ENCODE measurements at regions not wholly inside any gene's neighbourhood (a gene's known extent, or its start where the extent isn't known, plus 50 kb on each side); places are given as distances from the start of the nearest gene placed in this dataset.

DNA sequence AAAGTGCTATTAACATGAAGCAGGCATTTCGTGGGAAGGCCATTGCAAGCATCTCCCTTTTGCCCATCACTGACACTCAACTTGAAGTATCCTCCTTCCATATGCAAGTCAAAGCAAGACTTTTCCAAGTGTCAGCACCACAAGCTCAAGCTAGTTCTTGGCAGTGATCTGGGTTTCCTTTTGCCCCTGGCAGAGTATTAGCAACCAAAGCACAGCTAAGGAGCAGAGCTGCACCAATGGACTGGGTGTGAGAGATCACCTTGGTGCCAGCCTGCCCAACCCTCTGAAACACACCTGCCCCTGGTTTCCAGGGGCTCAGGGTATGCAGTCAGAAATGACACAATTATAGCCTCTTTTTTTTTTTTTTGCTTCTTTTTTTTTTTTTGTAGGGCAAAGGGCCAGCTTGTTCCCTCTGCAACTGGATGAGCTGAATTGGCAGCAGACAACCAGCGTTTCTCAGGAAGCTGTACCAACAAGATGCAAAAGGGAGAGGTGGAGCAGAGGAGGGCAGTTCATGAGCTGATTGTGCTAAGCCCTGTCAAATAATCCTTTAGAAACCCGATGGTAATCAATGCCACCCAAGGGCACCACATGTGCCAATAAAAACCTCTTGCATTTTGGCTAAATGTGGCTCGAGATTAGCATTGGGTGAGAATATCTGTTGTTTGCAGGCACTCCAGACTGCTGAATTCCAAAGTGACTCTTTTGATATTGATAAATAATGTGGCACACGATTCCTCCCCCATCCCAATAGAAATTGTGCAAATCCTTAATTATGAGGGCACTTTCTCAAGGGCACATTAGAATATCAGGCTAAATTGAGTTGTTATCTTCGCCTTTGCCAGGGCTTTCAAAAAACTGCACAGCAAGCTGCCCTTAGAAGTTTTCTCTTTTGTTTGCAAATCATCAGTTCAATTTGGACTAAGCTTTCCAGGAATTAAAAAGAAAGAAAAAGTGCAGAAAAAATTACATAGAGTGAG, 192.4 kb downstream of the GAS1 start:
- no peaks in the 10 kb centered on the region for H3K36me3 ChIP-seq
- H3K27ac ChIP-seq: no peak overlapping the region
- H3K9me3 ChIP-seq: no peaks in the 10 kb centered on the region
- no peak for ATAC-seq (ENCODE audit: insufficient number of reproducible peaks, low FRiP score, low read depth)
- no peaks in the 10 kb centered on the region for H3K27me3 ChIP-seq (replicated peaks; ENCODE audit: insufficient read depth)
- no peak for DNase-seq (ENCODE audit: low spot score)
- TF ChIP-seq, protein P1, sequence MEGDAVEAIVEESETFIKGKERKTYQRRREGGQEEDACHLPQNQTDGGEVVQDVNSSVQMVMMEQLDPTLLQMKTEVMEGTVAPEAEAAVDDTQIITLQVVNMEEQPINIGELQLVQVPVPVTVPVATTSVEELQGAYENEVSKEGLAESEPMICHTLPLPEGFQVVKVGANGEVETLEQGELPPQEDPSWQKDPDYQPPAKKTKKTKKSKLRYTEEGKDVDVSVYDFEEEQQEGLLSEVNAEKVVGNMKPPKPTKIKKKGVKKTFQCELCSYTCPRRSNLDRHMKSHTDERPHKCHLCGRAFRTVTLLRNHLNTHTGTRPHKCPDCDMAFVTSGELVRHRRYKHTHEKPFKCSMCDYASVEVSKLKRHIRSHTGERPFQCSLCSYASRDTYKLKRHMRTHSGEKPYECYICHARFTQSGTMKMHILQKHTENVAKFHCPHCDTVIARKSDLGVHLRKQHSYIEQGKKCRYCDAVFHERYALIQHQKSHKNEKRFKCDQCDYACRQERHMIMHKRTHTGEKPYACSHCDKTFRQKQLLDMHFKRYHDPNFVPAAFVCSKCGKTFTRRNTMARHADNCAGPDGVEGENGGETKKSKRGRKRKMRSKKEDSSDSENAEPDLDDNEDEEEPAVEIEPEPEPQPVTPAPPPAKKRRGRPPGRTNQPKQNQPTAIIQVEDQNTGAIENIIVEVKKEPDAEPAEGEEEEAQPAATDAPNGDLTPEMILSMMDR (IDR thresholded peaks at IDR 0.05): no peak
- H3K4me3 ChIP-seq: no peak overlapping the region
- no peaks in the 10 kb centered on the region for H3K4me1 ChIP-seq (ENCODE audit: control insufficient read depth in 1 of 2, low read depth in 2 of 2)

DNA sequence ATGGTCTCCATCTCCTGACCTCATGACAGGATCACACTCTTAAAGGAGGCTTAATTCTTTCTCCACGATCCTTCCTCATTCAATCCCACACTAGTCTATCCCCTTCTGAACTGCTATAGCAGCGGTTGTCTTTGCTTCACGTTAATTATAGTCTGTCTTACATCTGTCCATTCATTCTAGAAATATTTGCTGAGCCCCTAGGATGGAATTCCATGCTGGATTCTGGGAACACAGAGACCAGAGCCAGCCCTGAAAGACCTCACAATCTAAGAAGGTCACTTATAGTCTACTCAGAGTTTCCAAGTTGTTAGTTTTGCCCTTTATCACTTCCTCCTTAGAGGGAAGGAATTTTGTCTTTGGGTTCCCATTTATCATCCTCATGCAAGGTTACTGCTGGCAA, 193.5 kb downstream of the GAS1 start:
- no peaks in the 10 kb centered on the region for H3K36me3 ChIP-seq
- DNase-seq (ENCODE audit: low spot score) (no peak), ATAC-seq (ENCODE audit: insufficient number of reproducible peaks, low FRiP score, low read depth) (no peak)
- H3K27me3 ChIP-seq (replicated peaks; ENCODE audit: insufficient read depth): no peaks in the 10 kb centered on the region
- no peaks in the 10 kb centered on the region for H3K9me3 ChIP-seq
- no peak overlapping the region for H3K4me3 ChIP-seq
- TF ChIP-seq, protein P1 (IDR thresholded peaks at IDR 0.05): no peak
- H3K27ac ChIP-seq: no peak overlapping the region
- no peaks in the 10 kb centered on the region for H3K4me1 ChIP-seq (ENCODE audit: control insufficient read depth in 1 of 2, low read depth in 2 of 2)

DNA sequence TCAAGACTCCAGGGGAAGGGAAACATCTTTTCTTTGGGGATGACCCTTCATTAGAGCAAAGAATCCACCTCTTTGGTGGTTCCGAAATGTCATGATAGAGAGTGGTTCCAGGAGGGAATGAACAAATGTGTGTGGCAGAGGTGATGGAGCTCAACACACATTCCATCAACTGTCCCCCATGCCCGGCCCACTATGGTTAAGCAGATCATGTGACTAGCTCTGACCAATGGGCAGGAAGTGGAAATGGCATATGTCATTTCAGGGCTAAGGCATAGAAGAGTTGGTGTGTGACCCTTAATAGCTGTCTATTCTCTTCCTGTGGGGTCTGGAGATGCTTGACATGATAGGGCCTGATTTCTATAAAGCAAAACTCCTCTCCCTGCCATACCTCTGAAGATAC, 194.6 kb downstream of the GAS1 start:
- DNase-seq (ENCODE audit: low spot score) (no peak), ATAC-seq (ENCODE audit: insufficient number of reproducible peaks, low FRiP score, low read depth) (no peak)
- TF ChIP-seq, protein P1 (IDR thresholded peaks at IDR 0.05): no peak
- H3K9me3 ChIP-seq: no peaks in the 10 kb centered on the region
- H3K4me1 ChIP-seq (ENCODE audit: control insufficient read depth in 1 of 2, low read depth in 2 of 2): no peaks in the 10 kb centered on the region
- H3K27ac ChIP-seq: no peak overlapping the region
- H3K36me3 ChIP-seq: no peaks in the 10 kb centered on the region
- no peak overlapping the region for H3K4me3 ChIP-seq
- no peaks in the 10 kb centered on the region for H3K27me3 ChIP-seq (replicated peaks; ENCODE audit: insufficient read depth)

DNA sequence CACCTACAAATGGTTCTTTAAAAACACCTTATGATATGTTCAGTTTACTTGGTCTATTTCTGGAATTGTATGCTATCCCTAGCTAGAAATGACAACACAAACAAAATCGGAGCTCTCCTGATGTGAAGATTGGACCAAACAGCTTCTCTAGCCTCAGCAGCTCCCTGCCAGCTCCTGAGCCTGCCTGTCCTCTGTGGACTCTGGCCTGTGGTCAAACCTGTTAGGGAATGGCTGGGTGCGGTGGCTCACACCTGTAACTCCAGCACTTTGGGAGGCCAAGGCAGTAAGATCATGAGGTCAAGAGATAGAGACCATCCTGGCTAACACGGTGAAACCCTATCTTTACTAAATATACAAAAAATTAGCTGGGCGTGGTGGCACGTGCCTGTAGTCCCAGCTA, 195.3 kb downstream of the GAS1 start:
- TF ChIP-seq, protein P1 (IDR thresholded peaks at IDR 0.05): no peak
- Histone ChIP-seq H3K27ac (no peak overlapping the region), H3K4me1 (ENCODE audit: control insufficient read depth in 1 of 2, low read depth in 2 of 2) (no peaks in the 10 kb centered on the region), H3K4me3 (no peak overlapping the region), H3K36me3 (no peaks in the 10 kb centered on the region), H3K27me3 (replicated peaks; ENCODE audit: insufficient read depth) (no peaks in the 10 kb centered on the region), H3K9me3 (no peaks in the 10 kb centered on the region)
- DNase-seq (ENCODE audit: low spot score) (no peak), ATAC-seq (ENCODE audit: insufficient number of reproducible peaks, low FRiP score, low read depth) (no peak)

DNA sequence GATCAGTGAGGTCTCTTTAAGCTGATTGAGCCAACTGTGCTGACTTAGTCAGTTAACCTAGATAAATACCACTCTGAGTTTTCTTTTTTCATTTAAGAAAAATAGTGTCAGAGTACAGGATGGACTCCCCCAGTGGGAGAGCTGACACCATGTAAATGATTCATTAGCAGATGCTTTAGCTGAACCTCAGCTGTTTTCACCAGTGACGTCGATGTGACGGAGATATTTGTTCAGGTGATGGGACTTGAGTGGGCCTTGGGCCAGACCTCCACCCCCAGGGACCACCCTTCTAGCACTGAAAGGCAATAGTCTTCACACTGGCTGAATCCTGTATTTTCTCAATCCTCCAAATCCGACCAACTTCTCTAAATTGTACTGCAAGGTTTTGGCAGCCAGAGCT, 196.1 kb downstream of the GAS1 start:
- DNase-seq (ENCODE audit: low spot score) (no peak), ATAC-seq (ENCODE audit: insufficient number of reproducible peaks, low FRiP score, low read depth) (no peak)
- H3K4me1 ChIP-seq (ENCODE audit: control insufficient read depth in 1 of 2, low read depth in 2 of 2): no peaks in the 10 kb centered on the region
- H3K4me3 ChIP-seq: no peak overlapping the region
- H3K36me3 ChIP-seq: no peaks in the 10 kb centered on the region
- TF ChIP-seq, protein P1 (IDR thresholded peaks at IDR 0.05): no peak
- H3K9me3 ChIP-seq: no peaks in the 10 kb centered on the region
- no peaks in the 10 kb centered on the region for H3K27me3 ChIP-seq (replicated peaks; ENCODE audit: insufficient read depth)
- H3K27ac ChIP-seq: no peak overlapping the region

All from thoracic aorta (tissue), 2 donors.